Caco-2 (cell line): ENCODE measurements at regions not wholly inside any gene's neighbourhood (a gene's known extent, or its start where the extent isn't known, plus 50 kb on each side); places are given as distances from the start of the nearest gene placed in this dataset.

Experiments used
- BruUV-seq: library from RNA; stranded (reverse); fragments of 400-500 nt; replicated peaks from 2 replicates; lab custom pipeline; 2021; lab: Mats Ljungman, UMichigan
- CTCF ChIA-PET: fragments of 300-600 bp; sonication (Branson Sonifier 250); formaldehyde crosslinking; loops from one replicate; lab custom pipeline; 2022; ENCODE audit warnings: antibody characterized with exemption; lab: Charles Lee
- POLR2A ChIA-PET: fragments of 300-600 bp; sonication (Branson Sonifier 250); formaldehyde crosslinking; loops from one replicate; lab custom pipeline; 2022; ENCODE audit warnings: antibody characterized with exemption; lab: Charles Lee
- DNase-seq, 2 experiments: peaks; one replicate each; pipeline versions ENCODE4 v3.0.0 to v3.0.0-alpha.2; 2020 to 2022
- H3K27me3 ChIP-seq: replicated peaks from 2 replicates; pipeline ENCODE4 v1.6.0; 2011; ENCODE audit warnings: low read length; ENCODE audit not compliant: control insufficient read depth, insufficient read depth
- H3K36me3 ChIP-seq: 2 replicates; pipeline ENCODE4 v1.5.1; 2011; ENCODE audit warnings: low read length; ENCODE audit not compliant: control insufficient read depth, insufficient read depth
- H3K4me1 ChIP-seq: fragments of 250-450 bp; sonication (Bioruptor Pico); 2 replicates; pipeline ENCODE4 v1.5.1; 2020; ENCODE audit warnings: mild to moderate bottlenecking
- H3K4me3 ChIP-seq: 2 replicates; pipeline ENCODE4 v1.5.1; 2011; ENCODE audit warnings: low read depth, mild to moderate bottlenecking, control low read depth, low read length
- H3K9me3 ChIP-seq: fragments of 250-450 bp; sonication (Bioruptor Pico); 2 replicates; pipeline ENCODE4 v1.5.1; 2020; ENCODE audit warnings: mild to moderate bottlenecking, moderate library complexity
- H3K27ac Mint-ChIP-seq: one replicate; pipeline ENCODE4 v1.8.0; 2022; ENCODE audit warnings: mixed read lengths; ENCODE audit not compliant: unreplicated experiment
- H3K27me3 Mint-ChIP-seq: one replicate; pipeline ENCODE4 v1.8.0; 2022; ENCODE audit warnings: mixed read lengths; ENCODE audit not compliant: insufficient read depth, unreplicated experiment
- H3K36me3 Mint-ChIP-seq: one replicate; pipeline ENCODE4 v1.8.0; 2022; ENCODE audit warnings: mild to moderate bottlenecking, mixed read lengths; ENCODE audit not compliant: insufficient read depth, unreplicated experiment
- H3K4me1 Mint-ChIP-seq: one replicate; pipeline ENCODE4 v1.8.0; 2022; ENCODE audit warnings: low read depth, mixed read lengths; ENCODE audit not compliant: unreplicated experiment
- H3K4me3 Mint-ChIP-seq: one replicate; pipeline ENCODE4 v1.8.0; 2022; ENCODE audit warnings: mild to moderate bottlenecking, moderate library complexity, mixed read lengths; ENCODE audit not compliant: unreplicated experiment
- H3K9me3 Mint-ChIP-seq: one replicate; pipeline ENCODE4 v1.8.0; 2022; ENCODE audit warnings: mixed read lengths; ENCODE audit not compliant: unreplicated experiment
- CTCF ChIP-seq, 2 experiments: fragments of 200-600 bp in 1 of 2; IDR thresholded peaks; 1 replicate in 1 of 2; 2 replicates in 1 of 2; pipeline versions ENCODE4 v1.5.1 to v1.8.0; 2011 to 2022; ENCODE audit warnings: antibody characterized with exemption in 1 of 2, control low read depth in 1 of 2, inconsistent platforms in 1 of 2, low read depth in 1 of 2, low read length in 1 of 2, mild to moderate bottlenecking in 1 of 2, moderate library complexity in 1 of 2; ENCODE audit not compliant: insufficient read depth in 1 of 2, severe bottlenecking in 1 of 2, unreplicated experiment in 1 of 2
- intact Hi-C: fragments of 100-400 bp; cut with micrococcal nuclease; formaldehyde crosslinking; loops from one replicate; pipeline ENCODE4 v1.10.0; 2022; ENCODE audit not compliant: unreplicated experiment

- H3K27me3 ChIP-seq: no peaks in the 10 kb centered on the region
- Mint-ChIP-seq H3K4me1 (no peaks in the 10 kb centered on the region), H3K4me3 (no peak overlapping the region), H3K9me3 (peaks cover 7% of the 10 kb centered on the region), H3K27ac (no peak overlapping the region), H3K27me3 (no peaks in the 10 kb centered on the region), H3K36me3 (no peaks in the 10 kb centered on the region)
- ChIA-PET POLR2A (no interaction called here), CTCF (no interaction called here)
- BruUV-seq: no TSS peak
- no peak for TF ChIP-seq CTCF (IDR thresholded peaks at IDR 0.05; ENCODE audit: insufficient read depth in 1 of 2, low read depth in 1 of 2, low read length in 1 of 2, severe bottlenecking in 1 of 2, unreplicated experiment in 1 of 2)
- no peaks in the 10 kb centered on the region for H3K9me3 ChIP-seq
- intact Hi-C loops: no loop called here
- no peak overlapping the region for H3K4me3 ChIP-seq
- DNase-seq: no peak
- H3K36me3 ChIP-seq: no peaks in the 10 kb centered on the region
- no peaks in the 10 kb centered on the region for H3K4me1 ChIP-seq
Observed at GRCh38 chr15:27679731-27680471, 419.2 kb downstream of the OCA2 start.

- no TSS peak for BruUV-seq
- Mint-ChIP-seq H3K27me3 (no peaks in the 10 kb centered on the region), H3K27ac (no peak overlapping the region), H3K4me1 (no peaks in the 10 kb centered on the region), H3K9me3 (peaks cover 7% of the 10 kb centered on the region), H3K4me3 (no peak overlapping the region), H3K36me3 (no peaks in the 10 kb centered on the region)
- Histone ChIP-seq H3K4me1 (no peaks in the 10 kb centered on the region), H3K9me3 (no peaks in the 10 kb centered on the region), H3K36me3 (no peaks in the 10 kb centered on the region), H3K27me3 (no peaks in the 10 kb centered on the region), H3K4me3 (no peak overlapping the region)
- ChIA-PET POLR2A (no interaction called here), CTCF (no interaction called here)
- DNase-seq: no peak
- no peak for TF ChIP-seq CTCF (IDR thresholded peaks at IDR 0.05; ENCODE audit: insufficient read depth in 1 of 2, low read depth in 1 of 2, low read length in 1 of 2, severe bottlenecking in 1 of 2, unreplicated experiment in 1 of 2)
- intact Hi-C loops: no loop called here
Observed at GRCh38 chr15:27679203-27679602, 419.9 kb downstream of the OCA2 start.

- Mint-ChIP-seq H3K36me3 (no peaks in the 10 kb centered on the region), H3K27me3 (no peaks in the 10 kb centered on the region), H3K9me3 (no peaks in the 10 kb centered on the region), H3K4me1 (no peaks in the 10 kb centered on the region), H3K4me3 (no peak overlapping the region), H3K27ac (no peak overlapping the region)
- H3K4me1 ChIP-seq: no peaks in the 10 kb centered on the region
- H3K36me3 ChIP-seq: no peaks in the 10 kb centered on the region
- no peaks in the 10 kb centered on the region for H3K9me3 ChIP-seq
- TF ChIP-seq CTCF (IDR thresholded peaks at IDR 0.05; ENCODE audit: insufficient read depth in 1 of 2, low read depth in 1 of 2, low read length in 1 of 2, severe bottlenecking in 1 of 2, unreplicated experiment in 1 of 2): no peak
- intact Hi-C loops: no loop called here
- DNase-seq: no peak
- H3K27me3 ChIP-seq: no peaks in the 10 kb centered on the region
- BruUV-seq: no TSS peak
- POLR2A ChIA-PET: no interaction called here
- no peak overlapping the region for H3K4me3 ChIP-seq
- CTCF ChIA-PET: no interaction called here
Observed at GRCh38 chr15:27677951-27678350, 421.2 kb downstream of the OCA2 start.
